Neural progenitor cell (in vitro differentiated cells): ENCODE measurements at regions not wholly inside any gene's neighbourhood (a gene's known extent, or its start where the extent isn't known, plus 50 kb on each side); places are given as distances from the start of the nearest gene placed in this dataset.

Experiments
- CTCF ChIP-seq: fragments of 200-600 bp; sonication (generic); IDR thresholded peaks from 2 replicates; pipeline ENCODE4 v1.5.1; 2017; ENCODE audit warnings: antibody characterized with exemption, mild to moderate bottlenecking
- EZH2 ChIP-seq: fragments of 200-600 bp; sonication (generic); IDR thresholded peaks from 2 replicates; pipeline ENCODE4 v1.6.1; 2017; ENCODE audit warnings: antibody characterized with exemption, mild to moderate bottlenecking, moderate library complexity
- EZH2phosphoT487 ChIP-seq: fragments of 200-600 bp; sonication (generic); IDR thresholded peaks from 2 replicates; pipeline ENCODE4 v1.6.1; 2017; ENCODE audit warnings: antibody characterized with exemption

- TF ChIP-seq CTCF (no peak), EZH2 (no peak), EZH2phosphoT487 (no peak)
These were observed 439.5 kb upstream of the ETAA1 start for GRCh38 chr2:66957677-66958076.
